Left renal cortex interstitium (tissue), 4 donors: ENCODE measurements at regions not wholly inside any gene's neighbourhood (a gene's known extent, or its start where the extent isn't known, plus 50 kb on each side); places are given as distances from the start of the nearest gene placed in this dataset.

Experiments used
- DNase-seq, 4 donors: peaks; one replicate each; pipeline ENCODE4 v3.0.0-alpha.2; 2013; ENCODE audit warnings: low read depth in 4 of 4, low spot score in 2 of 4, missing footprints in 1 of 4

DNA sequence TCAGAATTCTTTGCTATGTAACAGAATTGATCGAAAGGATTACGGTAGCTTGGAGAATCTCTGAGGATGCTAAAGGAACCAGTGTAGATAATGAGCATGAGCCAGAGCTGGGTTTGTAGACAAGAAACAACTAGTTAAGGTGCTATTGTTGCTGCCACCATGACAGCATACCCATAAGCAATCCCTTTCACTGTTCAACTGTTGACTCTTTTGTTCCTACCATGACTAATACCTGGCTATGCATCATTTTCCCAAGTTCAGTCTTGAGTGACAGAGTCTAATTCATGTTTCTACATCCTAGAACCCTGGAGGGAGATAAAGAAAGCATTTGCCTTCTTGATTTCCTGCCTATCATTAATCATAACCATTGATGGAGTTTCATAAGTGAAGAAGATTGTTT lies 600.3 kb downstream of the OTOL1 start:
- DNase-seq = no peak

DNA sequence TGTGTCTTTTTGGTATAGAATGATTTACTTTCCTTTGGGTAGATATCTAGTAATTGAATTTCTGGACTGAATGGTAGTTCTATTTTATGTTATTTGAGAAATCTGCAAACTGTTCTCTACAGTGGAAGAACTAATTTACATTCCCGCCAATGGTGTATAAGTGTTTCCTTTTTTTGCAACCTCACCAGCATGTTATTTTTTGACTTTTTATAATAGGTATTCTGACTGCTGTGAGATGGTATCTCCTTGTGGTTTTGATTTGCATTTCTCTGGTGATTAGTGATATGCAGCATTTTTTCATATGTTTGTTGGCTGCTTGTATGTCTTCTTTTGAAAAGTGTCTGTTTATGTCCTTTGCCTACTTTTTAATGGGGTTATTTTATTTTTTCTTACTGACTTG lies 607.2 kb downstream of the OTOL1 start:
- DNase-seq = no peak

DNA sequence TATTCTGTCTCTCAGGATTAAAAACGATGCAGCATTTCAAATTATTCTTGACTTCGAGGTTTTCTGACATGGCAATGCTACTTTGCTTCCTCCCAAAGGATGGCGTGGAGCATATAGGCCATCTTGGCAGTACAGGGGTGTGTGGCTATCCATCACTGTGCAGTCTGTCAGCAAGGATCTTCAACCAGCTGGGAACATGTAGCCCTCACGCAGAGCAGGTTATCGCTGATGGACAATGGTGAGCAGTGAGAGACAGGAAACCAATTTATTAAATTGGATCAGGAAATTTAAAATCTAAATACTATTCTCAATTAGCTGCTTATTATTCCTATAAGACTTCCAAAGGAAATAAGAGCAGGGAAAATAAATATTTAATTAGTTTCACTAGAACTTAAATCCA lies 615.3 kb downstream of the OTOL1 start:
- DNase-seq = no peak

DNA sequence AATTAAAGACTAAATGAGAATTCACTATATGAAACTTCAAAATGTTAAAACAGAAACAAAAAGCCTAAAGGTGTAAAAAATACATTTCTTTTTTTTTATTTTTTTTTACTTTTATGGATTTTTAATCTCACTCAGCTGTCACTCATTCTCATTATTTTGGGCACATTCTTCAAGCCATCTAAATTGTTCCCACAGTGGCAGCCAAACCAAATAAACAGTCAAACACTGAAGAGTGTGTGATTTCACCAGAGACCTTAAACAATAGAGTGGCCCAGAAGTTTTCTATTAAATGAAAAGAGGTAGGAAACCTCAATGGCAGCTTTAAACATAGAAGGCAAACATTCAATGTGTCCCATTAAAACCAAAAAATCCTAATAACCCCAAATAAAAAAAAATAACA lies 616.1 kb downstream of the OTOL1 start:
- DNase-seq = no peak

DNA sequence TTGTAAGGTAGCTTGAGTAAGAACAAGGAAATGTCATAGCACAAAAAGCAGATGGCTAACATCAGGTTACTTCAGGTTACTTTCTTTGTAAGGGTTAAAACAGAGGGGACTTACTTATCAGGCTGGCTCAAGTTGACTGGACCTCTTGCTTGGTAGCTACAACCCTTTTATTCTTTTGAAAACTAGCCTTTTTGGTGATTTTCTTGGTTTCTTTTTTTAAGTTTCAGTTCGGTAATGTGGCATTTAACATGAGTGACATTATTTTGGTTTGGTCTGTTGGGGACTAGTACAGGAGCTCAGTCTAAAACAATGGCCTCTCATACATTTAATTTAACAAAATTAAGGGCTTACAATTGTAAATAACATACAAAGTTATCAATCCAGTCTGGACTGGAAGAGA lies 621.4 kb downstream of the OTOL1 start:
- DNase-seq = no peak

DNA sequence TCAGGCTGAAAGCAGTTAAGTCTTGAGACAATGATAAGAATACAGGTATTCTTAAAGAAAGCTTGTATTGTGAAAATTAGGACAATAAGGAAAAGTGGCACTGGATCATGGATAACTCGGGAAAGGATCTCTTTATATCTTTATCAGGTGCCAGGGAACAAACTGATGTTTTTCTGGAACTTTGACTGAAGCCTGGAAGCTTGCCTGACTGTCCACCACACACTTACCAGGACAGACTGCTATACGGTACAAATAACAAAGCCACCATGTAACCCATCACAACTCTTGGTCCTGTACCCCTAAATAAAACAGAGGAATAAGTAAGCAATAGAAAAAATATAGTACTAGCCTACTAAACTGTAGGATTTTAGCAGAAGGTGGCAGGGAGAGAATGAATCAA lies 623.0 kb downstream of the OTOL1 start:
- no peak for DNase-seq

DNA sequence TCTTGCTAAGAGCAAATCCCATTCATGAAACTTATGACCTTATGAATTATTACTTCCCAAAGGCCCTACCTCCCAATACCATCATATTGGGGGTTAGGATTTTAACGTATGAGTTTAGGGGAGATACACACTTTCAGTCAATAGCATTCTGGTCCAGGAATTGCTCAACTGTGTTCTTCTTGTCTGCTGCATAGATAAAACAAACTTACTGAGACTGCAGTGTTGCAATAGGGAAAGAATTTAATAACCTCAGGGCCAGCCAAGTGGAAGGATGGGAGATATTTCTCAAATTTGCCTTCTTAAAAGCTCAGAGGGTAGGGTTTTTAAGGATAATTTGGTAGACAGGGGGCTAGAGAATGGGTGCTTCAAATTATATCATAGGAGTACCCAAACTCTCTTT lies 625.8 kb downstream of the OTOL1 start:
- no peak for DNase-seq

DNA sequence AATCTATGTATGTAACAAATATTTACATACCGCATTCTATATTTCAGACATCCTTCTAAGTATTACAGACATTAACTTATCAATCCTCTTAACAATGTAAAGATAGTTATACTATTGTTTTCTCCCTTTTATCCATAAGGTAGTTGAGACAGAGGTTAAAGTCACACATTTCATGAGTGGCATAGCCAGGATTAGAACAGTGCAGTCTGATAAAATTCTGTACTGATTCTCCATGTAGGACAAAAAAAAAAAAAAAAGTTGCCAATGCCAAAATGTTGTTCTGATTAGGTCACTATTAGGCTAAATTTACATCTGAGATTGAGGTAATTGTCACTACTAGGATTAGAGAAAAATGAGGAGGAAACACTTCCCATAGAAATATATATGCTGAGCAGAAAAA lies 629.2 kb downstream of the OTOL1 start:
- no peak for DNase-seq

DNA sequence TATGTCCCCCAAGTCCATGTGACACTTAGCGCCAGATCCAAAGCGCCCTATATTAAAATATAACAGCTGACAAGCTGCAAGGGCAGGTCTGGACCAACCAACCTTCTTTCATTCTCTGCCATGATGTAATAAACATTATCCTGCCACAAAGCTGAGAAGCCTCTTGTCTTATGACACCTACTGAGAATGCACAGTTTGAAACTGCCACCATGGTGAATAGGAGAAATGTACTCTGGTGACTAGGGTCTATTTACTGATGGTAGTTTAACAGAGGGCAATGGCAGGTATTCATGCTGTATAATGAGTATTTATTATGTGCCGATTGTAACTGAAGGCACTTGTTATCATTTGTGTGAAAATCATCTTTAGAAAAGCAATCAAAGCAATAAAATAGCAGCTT lies 634.0 kb downstream of the OTOL1 start:
- DNase-seq = no peak

DNA sequence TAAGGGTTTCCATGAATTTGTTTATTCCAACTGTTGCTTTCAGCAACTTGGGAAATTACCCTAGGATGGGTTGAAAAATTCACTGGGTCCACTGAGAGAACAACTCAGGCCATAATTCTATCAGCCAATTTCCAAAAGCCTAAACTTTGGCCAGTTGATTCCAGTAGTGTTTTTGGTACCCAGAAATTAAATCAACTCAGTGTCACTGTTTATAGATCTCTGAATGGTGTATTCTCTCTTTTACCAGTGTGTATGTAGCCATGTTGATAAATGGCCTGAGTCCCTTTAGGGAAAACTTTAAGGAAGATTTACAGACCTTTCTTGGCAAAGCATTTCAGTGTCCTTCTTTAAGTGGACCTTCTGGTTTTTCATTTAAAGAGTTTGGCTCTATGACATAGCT lies 636.4 kb downstream of the OTOL1 start:
- no peak for DNase-seq

DNA sequence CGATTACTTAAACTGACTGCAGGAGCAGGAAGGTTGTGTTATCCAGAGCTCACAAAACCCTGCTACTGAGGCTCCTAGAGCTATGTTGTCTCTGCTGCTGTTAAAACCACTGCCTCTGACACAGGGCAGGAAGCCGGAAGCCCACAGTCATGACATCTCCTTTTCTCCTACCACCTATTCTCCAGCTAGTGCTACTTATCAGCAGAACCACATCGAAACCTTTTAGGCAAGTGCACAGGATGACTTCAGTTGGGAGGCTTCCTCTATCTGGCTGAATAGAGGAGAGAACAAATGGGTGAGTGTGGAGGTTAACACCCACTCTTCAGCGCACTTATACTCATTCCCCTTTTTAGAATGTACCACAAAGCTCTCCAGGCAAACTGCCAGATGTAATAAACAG lies 638.0 kb downstream of the OTOL1 start:
- no peak for DNase-seq

DNA sequence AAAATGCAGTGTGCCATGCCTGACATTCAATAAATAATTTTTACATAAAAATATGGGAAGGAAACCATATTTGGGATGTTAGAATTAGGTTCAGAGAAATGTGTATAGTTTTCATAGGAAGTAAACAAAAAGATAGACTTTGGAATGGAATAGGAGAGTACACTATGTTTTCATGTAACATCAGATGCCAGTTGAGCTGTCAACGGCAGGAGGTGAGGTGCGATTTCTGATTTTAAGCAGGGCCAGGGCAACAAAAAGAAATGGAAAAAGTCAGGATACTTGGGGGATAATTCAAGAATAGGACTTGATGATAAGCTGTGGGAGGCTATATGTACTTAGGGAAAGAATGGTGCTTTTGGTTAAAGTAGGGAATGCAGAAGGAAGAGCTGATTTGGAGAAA lies 639.5 kb downstream of the OTOL1 start:
- DNase-seq = no peak

DNA sequence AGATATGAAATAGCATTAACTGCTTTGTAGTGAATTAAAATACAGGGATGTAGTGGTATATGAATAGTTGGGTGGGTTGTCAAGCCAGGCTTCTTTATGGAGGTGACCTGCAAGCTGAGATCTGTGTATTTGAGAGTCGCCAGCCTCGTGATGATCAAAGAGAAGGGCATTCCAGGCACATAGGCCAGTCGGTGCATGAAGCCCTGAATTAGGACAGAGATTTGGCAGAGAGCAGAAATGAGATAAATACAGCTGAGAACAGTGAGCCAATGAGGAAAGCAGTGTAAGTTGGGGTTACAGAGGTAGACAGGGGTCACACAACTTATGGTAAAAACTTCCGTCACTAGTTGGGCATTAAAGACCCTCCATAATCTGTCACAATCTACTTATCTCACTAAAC lies 641.9 kb downstream of the OTOL1 start:
- no peak for DNase-seq

DNA sequence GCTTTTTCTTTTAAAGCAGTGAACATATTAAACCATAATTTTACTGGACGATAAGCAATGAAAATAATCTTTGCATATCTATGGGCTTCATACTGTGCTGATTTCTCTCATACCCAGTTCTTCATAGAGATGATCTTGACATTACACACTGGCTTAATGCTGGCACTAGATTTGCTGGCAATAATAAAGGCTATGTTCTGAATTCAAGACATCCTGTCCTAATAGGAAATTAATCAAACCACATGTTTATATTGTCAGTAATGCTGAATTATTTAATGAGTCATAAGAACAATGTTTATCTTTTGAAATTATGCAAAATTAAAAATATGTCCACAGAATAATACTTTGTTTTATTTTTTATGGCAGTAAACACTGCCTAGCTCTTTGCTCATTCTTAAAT lies 643.2 kb downstream of the OTOL1 start:
- no peak for DNase-seq

DNA sequence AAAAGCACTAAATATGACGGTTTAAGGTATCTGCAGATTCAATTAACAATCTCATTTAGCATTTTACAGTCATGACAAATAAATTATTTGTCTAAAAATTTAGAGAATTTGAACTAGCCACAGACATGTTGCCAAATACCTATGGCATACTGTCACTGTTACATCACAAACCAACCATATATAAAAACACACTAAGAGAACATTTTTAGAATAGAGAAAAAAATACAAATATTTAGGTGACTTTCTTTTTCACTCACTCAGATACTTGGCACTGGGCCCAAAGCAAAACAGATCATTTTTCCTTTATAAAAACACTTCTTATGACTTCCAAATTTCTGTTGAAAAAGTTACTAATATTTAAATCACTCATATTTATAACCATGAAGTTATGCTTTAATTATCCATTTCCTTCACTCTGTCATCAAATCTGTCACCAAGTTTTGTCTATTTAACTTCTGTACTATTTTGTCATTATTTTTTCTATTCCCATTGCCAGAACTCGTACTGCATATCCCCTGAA lies 644.7 kb downstream of the OTOL1 start:
- no peak for DNase-seq

DNA sequence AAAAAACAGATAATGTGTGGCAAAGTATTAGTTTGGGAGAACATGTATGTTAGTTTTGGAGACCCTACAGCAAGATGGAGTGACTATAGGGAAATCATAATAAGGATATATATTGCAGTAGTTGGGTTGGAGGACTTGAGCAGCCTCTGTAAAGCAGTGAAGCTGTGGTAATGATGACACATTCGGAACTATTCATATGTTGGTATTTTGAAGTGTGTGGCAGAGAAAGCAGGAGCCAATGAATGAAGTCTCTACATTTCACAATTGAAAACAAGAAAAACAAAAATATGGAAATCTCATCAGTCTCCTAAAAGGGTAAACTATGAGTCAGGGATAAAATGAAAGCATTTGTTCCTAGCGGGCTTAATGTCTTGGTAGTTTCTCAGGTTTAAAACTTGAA lies 645.9 kb downstream of the OTOL1 start:
- no peak for DNase-seq

DNA sequence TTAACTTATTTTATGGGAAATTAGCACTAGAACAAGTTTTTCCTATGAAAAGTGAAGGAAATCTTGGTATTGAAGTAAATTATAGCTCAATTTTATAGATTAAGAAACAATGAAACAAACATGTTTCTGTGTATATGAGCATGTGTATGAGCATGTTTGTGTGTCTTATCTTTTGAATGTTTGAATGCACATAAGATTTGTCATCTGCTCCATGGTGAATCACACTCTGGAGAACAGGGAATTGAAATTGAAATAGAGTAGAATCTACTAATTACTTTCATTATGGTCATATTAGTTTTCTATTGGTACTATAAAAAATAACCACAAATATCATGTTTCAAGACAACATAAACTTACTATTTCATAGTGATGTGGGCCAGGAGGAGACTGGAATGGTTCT lies 646.6 kb downstream of the OTOL1 start:
- DNase-seq = no peak

DNA sequence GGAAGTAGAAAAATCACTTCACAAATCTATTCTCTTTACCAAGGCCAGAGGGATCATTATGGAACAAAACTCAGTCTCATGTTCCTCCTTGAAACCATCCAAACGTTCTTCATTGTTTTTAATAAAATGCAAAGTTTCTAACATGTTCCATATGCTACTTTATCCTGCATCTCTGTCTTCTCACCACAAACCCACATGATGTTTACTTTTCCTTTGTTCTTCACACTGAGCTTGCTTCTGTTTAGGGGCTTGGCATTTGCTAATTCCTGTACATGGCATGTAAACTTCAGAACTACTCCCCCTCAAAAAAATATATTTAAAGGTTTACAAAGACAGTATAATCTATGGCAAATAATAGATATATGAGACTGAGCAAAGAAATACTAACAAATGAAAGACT lies 651.4 kb downstream of the OTOL1 start:
- no peak for DNase-seq

DNA sequence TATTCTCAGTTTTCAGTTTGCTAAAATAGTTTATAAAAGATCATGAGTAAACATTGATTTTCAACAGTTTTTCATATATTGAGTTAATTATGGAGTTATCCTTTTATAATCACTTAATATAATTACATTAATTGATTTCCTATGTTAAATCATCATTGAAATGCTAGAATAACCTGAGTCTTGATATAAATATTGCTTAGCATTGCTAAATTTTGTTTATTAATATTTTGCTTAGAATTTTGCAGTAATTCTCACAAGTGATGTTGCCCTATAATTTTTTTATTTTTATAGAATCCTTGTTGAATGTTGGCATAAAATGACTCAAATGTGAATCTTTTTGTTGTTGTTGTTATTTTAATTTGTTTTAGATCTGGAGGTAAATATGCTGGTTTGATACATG lies 654.2 kb downstream of the OTOL1 start:
- DNase-seq = no peak

DNA sequence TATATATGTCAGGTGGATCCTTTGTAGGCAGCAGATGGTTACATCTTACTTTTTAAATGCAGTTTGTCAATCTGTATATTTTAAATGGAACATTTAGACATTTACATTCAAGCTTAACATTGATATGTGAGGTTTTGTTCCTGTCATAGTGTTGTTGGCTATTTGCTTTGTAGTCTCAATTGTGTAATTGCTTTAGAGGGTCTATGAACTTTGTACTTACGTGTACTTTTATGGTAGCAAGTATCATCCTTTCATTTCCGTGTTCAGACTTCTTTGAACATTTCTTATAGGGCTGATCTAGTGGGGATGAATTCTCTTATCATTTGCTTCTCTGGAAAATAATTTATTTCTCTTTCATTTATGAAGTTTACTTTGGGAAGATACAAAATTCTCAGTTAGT lies 656.0 kb downstream of the OTOL1 start:
- no peak for DNase-seq

DNA sequence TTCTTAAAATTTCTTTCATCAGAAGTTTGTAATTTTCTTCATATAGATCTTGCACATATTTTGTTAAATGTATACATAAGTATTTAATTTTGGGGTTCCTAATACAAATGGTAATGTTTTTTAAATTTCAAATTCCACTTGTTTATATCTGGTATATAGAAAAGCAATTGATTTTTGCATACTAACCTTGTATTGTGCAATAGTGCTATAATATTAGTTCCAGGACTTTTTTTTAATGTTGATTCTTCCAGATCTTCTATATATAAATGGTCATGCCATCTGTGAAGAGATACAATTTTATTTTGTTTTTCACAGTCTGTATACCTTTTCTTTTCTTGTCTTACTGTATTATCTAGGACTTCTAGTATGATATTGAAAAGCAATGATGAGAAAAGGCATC lies 665.0 kb downstream of the OTOL1 start:
- DNase-seq = no peak

DNA sequence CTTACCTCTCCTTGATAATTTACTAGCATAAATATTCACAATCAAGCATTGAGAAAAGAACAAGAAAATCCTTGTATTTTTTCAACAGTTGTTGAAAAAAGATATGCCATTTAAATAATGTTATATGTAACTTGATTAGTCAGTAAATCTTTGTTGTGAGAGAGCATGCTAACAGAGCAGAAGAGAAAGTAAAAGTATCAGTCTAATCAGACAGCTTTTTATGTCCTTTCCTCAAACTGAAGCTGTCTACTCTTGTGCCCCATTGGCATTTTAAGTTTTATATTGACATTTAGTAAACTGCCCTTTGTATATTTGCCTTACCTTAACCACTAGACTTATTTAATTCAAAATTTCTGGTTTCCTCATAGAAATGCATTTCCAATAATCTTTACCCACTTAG lies 668.7 kb downstream of the OTOL1 start:
- DNase-seq = no peak

DNA sequence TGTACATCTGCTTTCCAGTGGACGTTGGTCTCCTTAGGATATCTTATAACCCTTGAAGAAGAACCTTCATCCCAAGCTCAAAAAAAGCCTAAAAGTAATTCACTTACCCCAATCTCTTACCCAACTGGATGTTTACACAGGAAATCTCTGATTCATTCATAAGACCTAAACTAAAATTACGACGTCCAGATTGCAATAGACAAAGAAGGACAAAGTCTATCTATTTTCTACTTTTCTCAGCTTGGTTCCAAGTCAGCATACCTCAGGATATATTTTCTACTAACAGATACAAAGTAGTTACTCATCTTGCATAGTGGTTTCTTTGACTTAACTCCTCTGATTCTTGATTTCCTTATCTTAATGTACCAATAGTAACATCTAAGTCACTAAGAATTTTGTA lies 669.9 kb downstream of the OTOL1 start:
- no peak for DNase-seq

DNA sequence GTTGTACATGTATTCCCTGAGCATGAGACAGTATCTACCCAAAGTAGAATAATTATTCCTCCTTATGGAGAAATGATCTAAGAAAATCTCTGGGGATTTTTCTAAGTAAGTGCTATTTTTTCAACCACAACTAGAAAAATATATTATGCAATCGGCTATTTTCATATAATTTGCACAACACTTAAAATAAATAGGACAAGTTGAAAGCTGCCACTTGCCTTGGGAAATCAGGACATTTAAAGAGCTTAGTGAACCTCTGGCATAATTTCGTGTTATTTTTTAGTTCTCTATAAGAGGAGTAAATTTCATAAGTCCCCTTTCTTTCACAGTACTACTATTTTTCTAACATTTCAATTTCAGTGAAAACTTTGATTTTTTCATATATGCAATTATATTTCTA lies 672.1 kb downstream of the OTOL1 start:
- no peak for DNase-seq
